Left forelimb (tissue), 1 donor: ENCODE measurements at regions not wholly inside any gene's neighbourhood (a gene's known extent, or its start where the extent isn't known, plus 50 kb on each side); places are given as distances from the start of the nearest gene placed in this dataset.

Experiments used
- DNase-seq: peaks from one replicate; pipeline ENCODE4 v3.0.0-alpha.2; 2018; ENCODE audit warnings: low spot score

- DNase-seq, result peak; percentile 63
Measured at GRCh38 chr2:88283886-88284592, 113.9 kb downstream of the THNSL2 start.

GRCh38 chr2:88281302-88282217, 111.4 kb downstream of the THNSL2 start:
- no peak for DNase-seq

GRCh38 chr2:88269836-88270235, 99.7 kb downstream of the THNSL2 start:
- DNase-seq, result no peak

GRCh38 chr2:88265352-88266303, 95.5 kb downstream of the THNSL2 start:
- DNase-seq, result no peak

GRCh38 chr2:88263861-88264260, 93.7 kb downstream of the THNSL2 start:
- no peak for DNase-seq

GRCh38 chr2:88261725-88262124, 91.6 kb downstream of the THNSL2 start:
- no peak for DNase-seq

- no peak for DNase-seq
Measured at GRCh38 chr2:88258208-88258607, 88.1 kb downstream of the THNSL2 start.

- DNase-seq, result no peak
Measured at GRCh38 chr2:88254437-88255091, 84.4 kb downstream of the THNSL2 start.

- no peak for DNase-seq
Measured at GRCh38 chr2:88253997-88254396, 83.9 kb downstream of the THNSL2 start.

- DNase-seq, result no peak
Measured at GRCh38 chr2:88253375-88253774, 83.2 kb downstream of the THNSL2 start.

- no peak for DNase-seq
Measured at GRCh38 chr2:88252646-88253045, 82.5 kb downstream of the THNSL2 start.

GRCh38 chr2:88252111-88252510, 82.0 kb downstream of the THNSL2 start:
- DNase-seq, result no peak

GRCh38 chr2:88250404-88250803, 80.3 kb downstream of the THNSL2 start:
- no peak for DNase-seq

- DNase-seq, result no peak
Measured at GRCh38 chr2:88248280-88248828, 78.2 kb downstream of the THNSL2 start.

- DNase-seq, result no peak
Measured at GRCh38 chr2:88247531-88247930, 77.4 kb downstream of the THNSL2 start.

GRCh38 chr2:88245109-88245508, 75.0 kb downstream of the THNSL2 start:
- no peak for DNase-seq

- DNase-seq, result no peak
Measured at GRCh38 chr2:88239781-88240180, 69.6 kb downstream of the THNSL2 start.

- DNase-seq, result no peak
Measured at GRCh38 chr2:88236666-88237065, 66.5 kb downstream of the THNSL2 start.
